OCI-LY7 (cell line): ENCODE measurements at regions not wholly inside any gene's neighbourhood (a gene's known extent, or its start where the extent isn't known, plus 50 kb on each side); places are given as distances from the start of the nearest gene placed in this dataset.

Experiments
- BruUV-seq: library from RNA; stranded (reverse); fragments of 400-500 nt; replicated peaks from 2 replicates; lab custom pipeline; 2021; lab: Mats Ljungman, UMichigan
- CTCF ChIA-PET: fragments of 300-600 bp; sonication (Branson Sonifier 250); formaldehyde crosslinking; loops from one replicate; lab custom pipeline; 2022; ENCODE audit warnings: antibody characterized with exemption; ENCODE audit not compliant: unreplicated experiment; lab: Charles Lee
- POLR2A ChIA-PET: fragments of 300-600 bp; sonication (Branson Sonifier 250); formaldehyde crosslinking; loops from one replicate; lab custom pipeline; 2022; ENCODE audit warnings: antibody characterized with exemption; lab: Charles Lee
- DNase-seq: peaks from one replicate; pipeline ENCODE4 v3.0.0-alpha.2; 2015; ENCODE audit warnings: low spot score
- H2AFZ ChIP-seq: fragments of 200-600 bp; sonication (generic), shearing (Covaris generic); 2 replicates; pipeline ENCODE4 v1.6.1; 2014; ENCODE audit warnings: mild to moderate bottlenecking, antibody characterized with exemption, low read length, moderate library complexity
- H3K27ac ChIP-seq: fragments of 200-600 bp; sonication (generic); 2 replicates; pipeline ENCODE4 v1.5.1; 2014; ENCODE audit warnings: mixed run types, low read depth, mild to moderate bottlenecking, moderate library complexity, low read length, inconsistent platforms; ENCODE audit not compliant: poor library complexity, severe bottlenecking
- H3K36me3 ChIP-seq: fragments of 200-600 bp; sonication (generic); 2 replicates; pipeline ENCODE4 v1.6.1; 2014; ENCODE audit warnings: mild to moderate bottlenecking, antibody characterized with exemption, low read length, moderate library complexity, mixed read lengths; ENCODE audit not compliant: insufficient read depth
- H3K4me1 ChIP-seq: fragments of 200-600 bp; sonication (generic); 2 replicates; pipeline ENCODE4 v1.5.1; 2014; ENCODE audit warnings: mild to moderate bottlenecking, low read length; ENCODE audit not compliant: insufficient read depth, poor library complexity, severe bottlenecking
- H3K4me2 ChIP-seq: fragments of 200-600 bp; sonication (generic); 2 replicates; pipeline ENCODE4 v1.6.1; 2014; ENCODE audit warnings: mild to moderate bottlenecking, low read length
- H3K4me3 ChIP-seq: fragments of 200-600 bp; sonication (generic); 2 replicates; pipeline ENCODE4 v1.5.1; 2014; ENCODE audit warnings: mild to moderate bottlenecking, low read depth, low read length; ENCODE audit not compliant: poor library complexity, severe bottlenecking
- H3K79me2 ChIP-seq: fragments of 200-600 bp; sonication (generic); 2 replicates; pipeline ENCODE4 v1.6.1; 2016; ENCODE audit warnings: low read depth, mild to moderate bottlenecking, low read length, moderate library complexity, mixed read lengths; ENCODE audit not compliant: insufficient read depth
- H3K9me2 ChIP-seq: fragments of 200-600 bp; sonication (generic); 2 replicates; pipeline ENCODE4 v1.6.1; 2016; ENCODE audit warnings: mild to moderate bottlenecking, low read length, mixed read lengths; ENCODE audit not compliant: insufficient read depth
- H3K9me3 ChIP-seq: fragments of 200-600 bp; sonication (generic); 2 replicates; pipeline ENCODE4 v1.6.1; 2014; ENCODE audit warnings: mild to moderate bottlenecking, mixed run types, low read length, mixed read lengths
- H4K20me1 ChIP-seq: fragments of 200-600 bp; sonication (generic); 2 replicates; pipeline ENCODE4 v1.6.1; 2014; ENCODE audit warnings: mild to moderate bottlenecking, antibody characterized with exemption, low read length, moderate library complexity, mixed read lengths; ENCODE audit not compliant: insufficient read depth
- CTCF ChIP-seq: fragments of 200-600 bp; sonication (generic); conservative IDR thresholded peaks from 2 replicates; pipeline ENCODE4 v1.5.1; 2014; ENCODE audit warnings: mild to moderate bottlenecking, antibody characterized with exemption, low read length, moderate library complexity, mixed read lengths
- EZH2phosphoT487 ChIP-seq: fragments of 200-600 bp; sonication (generic); IDR thresholded peaks from 2 replicates; pipeline ENCODE4 v1.6.1; 2018; ENCODE audit warnings: low read depth, borderline replicate concordance, mild to moderate bottlenecking, mixed run types, antibody characterized with exemption, low read length, moderate library complexity, mixed read lengths
- intact Hi-C: fragments of 100-400 bp; cut with micrococcal nuclease; formaldehyde crosslinking; loops from one replicate; pipeline ENCODE4 v1.10.0; 2022; ENCODE audit not compliant: unreplicated experiment

- Histone ChIP-seq H3K27ac (no peak overlapping the region), H3K9me3 (no peaks in the 10 kb centered on the region), H3K4me2 (no peak overlapping the region), H3K9me2 (no peaks in the 10 kb centered on the region), H3K4me3 (no peak overlapping the region), H3K79me2 (no peaks in the 10 kb centered on the region), H4K20me1 (no peaks in the 10 kb centered on the region), H3K4me1 (no peaks in the 10 kb centered on the region), H2AFZ (no peak overlapping the region), H3K36me3 (no peaks in the 10 kb centered on the region)
- POLR2A ChIA-PET: no interaction called here
- no TSS peak for BruUV-seq
- CTCF ChIA-PET: no interaction called here
- intact Hi-C loops: loop anchor here (5.0 kb wide), 2 partner anchors 240 to 255 kb away; no protein-coding TSS in a partner anchor
- TF ChIP-seq EZH2phosphoT487: no peak
- peak; percentile 68 for TF ChIP-seq CTCF
- peak; percentile 23 for DNase-seq
Observed at GRCh38 chr6:125512621-125513020, 210.9 kb upstream of the HDDC2 start.

GRCh38 chr6:125513978-125514377 lies 212.2 kb upstream of the HDDC2 start:
- intact Hi-C loops: loop anchor here (5.0 kb wide), 2 partner anchors 238 to 253 kb away; no protein-coding TSS in a partner anchor
- no peak for TF ChIP-seq EZH2phosphoT487
- BruUV-seq: no TSS peak
- POLR2A ChIA-PET: interaction anchor here (0.6 to 1.1 kb wide), 2 partner anchors 21 to 89 kb away, joined by 3 to 4 read pairs; no protein-coding TSS in a partner anchor
- Histone ChIP-seq H3K9me2 (no peaks in the 10 kb centered on the region), H4K20me1 (no peaks in the 10 kb centered on the region), H2AFZ (no peak overlapping the region), H3K36me3 (no peaks in the 10 kb centered on the region), H3K79me2 (no peaks in the 10 kb centered on the region), H3K4me1 (no peaks in the 10 kb centered on the region), H3K9me3 (no peaks in the 10 kb centered on the region), H3K4me3 (no peak overlapping the region), H3K4me2 (no peak overlapping the region), H3K27ac (no peak overlapping the region)
- CTCF ChIA-PET: no interaction called here
- no peak for DNase-seq

- Histone ChIP-seq H3K79me2 (no peaks in the 10 kb centered on the region), H3K36me3 (no peaks in the 10 kb centered on the region), H3K9me2 (no peaks in the 10 kb centered on the region), H2AFZ (no peak overlapping the region), H3K9me3 (no peaks in the 10 kb centered on the region), H3K4me2 (no peak overlapping the region), H3K27ac (no peak overlapping the region), H3K4me3 (no peak overlapping the region), H3K4me1 (no peaks in the 10 kb centered on the region), H4K20me1 (no peaks in the 10 kb centered on the region)
- CTCF ChIA-PET: no interaction called here
- DNase-seq: no peak
- POLR2A ChIA-PET: interaction anchor here (0.5 kb wide), 1 partner anchor 48 kb away, joined by 3 read pairs; no protein-coding TSS in a partner anchor
- intact Hi-C loops: no loop called here
- no peak for TF ChIP-seq CTCF
- TF ChIP-seq EZH2phosphoT487: no peak
- BruUV-seq: no TSS peak
Observed at GRCh38 chr6:125516644-125517043, 214.9 kb upstream of the HDDC2 start.
